ENCODE measurements at regions not wholly inside any gene's neighbourhood (a gene's known extent, or its start where the extent isn't known, plus 50 kb on each side); places are given as distances from the start of the nearest gene placed in this dataset.

- Histone ChIP-seq H3K9me3 (peaks cover 0 to 11% (median 0%) of the 10 kb centered on the region in 12 donors), H3K4me3 (no peak overlapping the region), H3K4me1 (peaks cover 0 to 13% (median 0%) of the 10 kb centered on the region in 12 donors), H3K27ac (no peak overlapping the region), H3K27me3 (no peaks in the 10 kb centered on the region), H3K36me3 (no peaks in the 10 kb centered on the region)
- ATAC-seq (peak in 3 of 4 donors; percentile 74 to 89 (median 76)), DNase-seq (no peak)
- 46 to 69% (median 50%) methylated on average over 7 of the region's 7 CpGs for WGBS, 4 donors
- intact Hi-C loops (cut with DNase I), result no loop called here
- TF ChIP-seq POLR2A (IDR thresholded peaks at IDR 0.05), result no peak
- TF ChIP-seq CTCF (IDR thresholded peaks at IDR 0.05), result no peak
Observed at GRCh38 chr10:128945398-128945797, 521.6 kb upstream of the MGMT start.

GRCh38 chr10:128950159-128950915 is 516.7 kb upstream of the MGMT start:
- no peak for TF ChIP-seq POLR2A (IDR thresholded peaks at IDR 0.05)
- TF ChIP-seq CTCF (IDR thresholded peaks at IDR 0.05), result no peak
- Histone ChIP-seq H3K27ac (no peak overlapping the region), H3K9me3 (peaks cover 0 to 11% (median 0%) of the 10 kb centered on the region in 12 donors), H3K27me3 (no peaks in the 10 kb centered on the region), H3K4me3 (no peak overlapping the region), H3K36me3 (no peaks in the 10 kb centered on the region), H3K4me1 (peaks cover 0 to 7% (median 0%) of the 10 kb centered on the region in 12 donors)
- 90 to 92% (median 91%) methylated on average over 16 to 18 of the region's 18 CpGs for WGBS, 4 donors
- ATAC-seq (no peak), DNase-seq (no peak)
- intact Hi-C loops (cut with DNase I), result no loop called here

GRCh38 chr10:128950916-128951275 is 516.1 kb upstream of the MGMT start:
- Histone ChIP-seq H3K36me3 (no peaks in the 10 kb centered on the region), H3K4me1 (peaks cover 0 to 1% (median 0%) of the 10 kb centered on the region in 12 donors), H3K27me3 (no peaks in the 10 kb centered on the region), H3K9me3 (peaks cover 0 to 11% (median 0%) of the 10 kb centered on the region in 12 donors), H3K27ac (no peak overlapping the region), H3K4me3 (no peak overlapping the region)
- TF ChIP-seq POLR2A (IDR thresholded peaks at IDR 0.05) (no peak), CTCF (IDR thresholded peaks at IDR 0.05) (no peak)
- no peak for ATAC-seq
- 76 to 86% (median 84%) methylated on average over 2 to 4 of the region's 4 CpGs for WGBS, 4 donors
- intact Hi-C loops (cut with DNase I), result no loop called here
- no peak for DNase-seq

- Histone ChIP-seq H3K9me3 (no peaks in the 10 kb centered on the region), H3K27me3 (no peaks in the 10 kb centered on the region), H3K36me3 (no peaks in the 10 kb centered on the region), H3K4me1 (no peaks in the 10 kb centered on the region), H3K27ac (no peak overlapping the region), H3K4me3 (no peak overlapping the region)
- DNase-seq (no peak), ATAC-seq (no peak)
- 81 to 96% (median 93%) methylated on average over 8 of the region's 8 CpGs for WGBS, 4 donors
- TF ChIP-seq CTCF (IDR thresholded peaks at IDR 0.05), result no peak
- TF ChIP-seq POLR2A (IDR thresholded peaks at IDR 0.05), result no peak
- intact Hi-C loops (cut with DNase I), result no loop called here
Observed at GRCh38 chr10:128952856-128953255, 514.2 kb upstream of the MGMT start.
